Brain microvascular endothelial cell (primary cell): ENCODE measurements at regions not wholly inside any gene's neighbourhood (a gene's known extent, or its start where the extent isn't known, plus 50 kb on each side); places are given as distances from the start of the nearest gene placed in this dataset.

ENCODE experiments used
- DNase-seq: peaks from one replicate; pipeline ENCODE4 v3.0.0-alpha.2; 2020
- H3K27ac ChIP-seq: fragments of 250-450 bp; sonication (Bioruptor Pico); 2 replicates; pipeline ENCODE4 v1.5.1; 2020; ENCODE audit warnings: mild to moderate bottlenecking, moderate library complexity
- H3K27me3 ChIP-seq: fragments of 250-450 bp; sonication (Bioruptor Pico); replicated peaks from 2 replicates; pipeline ENCODE4 v1.5.1; 2020; ENCODE audit warnings: mild to moderate bottlenecking
- H3K36me3 ChIP-seq: fragments of 250-450 bp; sonication (Bioruptor Pico); replicated peaks from 2 replicates; pipeline ENCODE4 v1.5.1; 2020; ENCODE audit warnings: mild to moderate bottlenecking
- H3K4me3 ChIP-seq: 2 replicates; pipeline ENCODE4 v1.5.1; 2011; ENCODE audit warnings: low read depth, mild to moderate bottlenecking, control low read depth, low read length, moderate library complexity
- in situ Hi-C: cut with HindIII; loops from 2 replicates; pipeline ENCODE4 v1.10.0; 2017; ENCODE audit warnings: low sequenced_read_pairs, low pct_ligation_motif_present
- TF ChIP-seq, protein P1 (sequence below): IDR thresholded peaks from 2 replicates; pipeline ENCODE4 v1.5.1; 2011; ENCODE audit warnings: low read depth, mild to moderate bottlenecking, moderate library complexity, low read length, control low read depth, inconsistent platforms; ENCODE audit errors: missing control alignments

DNA sequence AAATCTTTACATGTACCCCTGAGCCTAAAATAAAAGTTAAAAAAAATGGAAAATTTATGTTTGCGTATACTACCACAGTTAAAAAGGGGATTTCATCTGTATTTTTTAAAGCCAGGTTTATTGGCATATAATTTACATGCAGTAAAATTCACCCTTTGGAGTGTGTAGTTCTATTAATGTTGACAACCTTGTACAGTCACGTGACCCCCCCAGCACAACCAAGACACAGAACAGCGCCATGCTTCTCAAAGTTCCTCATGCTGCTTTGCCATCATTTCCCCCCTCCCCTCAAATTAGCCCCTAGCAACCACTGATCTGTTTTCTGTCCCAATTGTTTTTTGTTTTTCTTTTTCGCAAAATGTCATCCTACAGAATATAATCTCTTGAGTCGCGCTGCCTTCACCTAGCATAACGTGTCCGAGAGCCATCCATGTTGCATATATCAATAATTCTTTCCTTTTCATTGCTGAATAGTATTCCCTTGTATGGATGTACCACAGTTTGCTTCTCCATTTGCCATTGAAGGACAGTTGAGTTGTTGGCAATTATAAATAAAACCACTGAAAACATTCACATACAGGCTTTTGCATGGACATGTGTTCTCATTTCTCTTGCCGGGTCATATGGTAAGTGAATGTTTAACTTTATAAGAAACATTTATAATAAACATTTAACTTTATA is 105.3 kb downstream of the LHX2 start:
- no peak overlapping the region for H3K27ac ChIP-seq
- no peaks in the 10 kb centered on the region for H3K36me3 ChIP-seq
- peaks cover 2% of the 10 kb centered on the region for H3K27me3 ChIP-seq
- in situ Hi-C loops, result no loop called here
- H3K4me3 ChIP-seq, result no peak overlapping the region
- TF ChIP-seq, protein P1, sequence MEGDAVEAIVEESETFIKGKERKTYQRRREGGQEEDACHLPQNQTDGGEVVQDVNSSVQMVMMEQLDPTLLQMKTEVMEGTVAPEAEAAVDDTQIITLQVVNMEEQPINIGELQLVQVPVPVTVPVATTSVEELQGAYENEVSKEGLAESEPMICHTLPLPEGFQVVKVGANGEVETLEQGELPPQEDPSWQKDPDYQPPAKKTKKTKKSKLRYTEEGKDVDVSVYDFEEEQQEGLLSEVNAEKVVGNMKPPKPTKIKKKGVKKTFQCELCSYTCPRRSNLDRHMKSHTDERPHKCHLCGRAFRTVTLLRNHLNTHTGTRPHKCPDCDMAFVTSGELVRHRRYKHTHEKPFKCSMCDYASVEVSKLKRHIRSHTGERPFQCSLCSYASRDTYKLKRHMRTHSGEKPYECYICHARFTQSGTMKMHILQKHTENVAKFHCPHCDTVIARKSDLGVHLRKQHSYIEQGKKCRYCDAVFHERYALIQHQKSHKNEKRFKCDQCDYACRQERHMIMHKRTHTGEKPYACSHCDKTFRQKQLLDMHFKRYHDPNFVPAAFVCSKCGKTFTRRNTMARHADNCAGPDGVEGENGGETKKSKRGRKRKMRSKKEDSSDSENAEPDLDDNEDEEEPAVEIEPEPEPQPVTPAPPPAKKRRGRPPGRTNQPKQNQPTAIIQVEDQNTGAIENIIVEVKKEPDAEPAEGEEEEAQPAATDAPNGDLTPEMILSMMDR, result no peak
- DNase-seq, result no peak

DNA sequence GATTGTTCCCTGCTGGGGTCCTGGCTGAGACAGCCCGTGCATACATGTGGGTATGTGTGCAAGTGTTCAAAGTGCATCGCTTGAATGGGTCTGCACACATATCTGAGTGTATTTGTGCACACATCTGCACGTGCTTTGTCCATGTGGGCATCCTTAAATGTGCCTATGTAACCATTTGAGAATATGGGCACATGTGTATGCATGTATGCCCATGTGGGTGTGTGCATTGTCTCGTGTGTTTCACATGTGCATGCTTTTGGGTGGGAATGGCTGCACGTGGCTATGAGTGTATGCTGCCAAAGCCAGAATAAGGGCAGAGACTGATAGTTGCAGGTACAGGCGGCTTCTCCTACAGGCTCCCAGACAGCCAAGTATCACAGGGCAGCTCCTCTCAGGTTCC is 107.3 kb downstream of the LHX2 start:
- Histone ChIP-seq H3K36me3 (no peaks in the 10 kb centered on the region), H3K4me3 (no peak overlapping the region), H3K27me3 (peaks cover 3% of the 10 kb centered on the region), H3K27ac (no peak overlapping the region)
- TF ChIP-seq, protein P1, result no peak
- in situ Hi-C loops, result no loop called here
- DNase-seq, result no peak

DNA sequence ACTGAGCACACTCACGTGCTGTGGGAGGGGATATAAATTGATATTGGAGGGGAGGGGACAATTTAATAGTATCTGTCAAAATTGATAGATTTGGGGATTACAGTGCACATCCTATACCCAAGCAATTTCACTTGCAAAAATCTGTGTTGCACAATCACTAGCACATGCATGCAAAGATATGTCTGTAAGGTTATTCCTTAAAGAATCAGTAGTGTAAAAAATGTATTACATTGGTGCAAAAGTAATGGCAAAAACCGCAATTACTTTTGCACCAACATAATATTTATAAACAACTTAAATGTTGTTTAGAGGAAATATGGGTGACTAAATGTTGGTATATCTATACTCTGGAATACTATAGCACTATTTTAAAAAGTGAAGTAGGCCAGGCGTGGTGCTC is 108.7 kb downstream of the LHX2 start:
- in situ Hi-C loops, result no loop called here
- no peak overlapping the region for H3K4me3 ChIP-seq
- TF ChIP-seq, protein P1, result no peak
- peaks cover 5% of the 10 kb centered on the region for H3K27me3 ChIP-seq
- H3K27ac ChIP-seq, result no peak overlapping the region
- no peaks in the 10 kb centered on the region for H3K36me3 ChIP-seq
- DNase-seq, result no peak

DNA sequence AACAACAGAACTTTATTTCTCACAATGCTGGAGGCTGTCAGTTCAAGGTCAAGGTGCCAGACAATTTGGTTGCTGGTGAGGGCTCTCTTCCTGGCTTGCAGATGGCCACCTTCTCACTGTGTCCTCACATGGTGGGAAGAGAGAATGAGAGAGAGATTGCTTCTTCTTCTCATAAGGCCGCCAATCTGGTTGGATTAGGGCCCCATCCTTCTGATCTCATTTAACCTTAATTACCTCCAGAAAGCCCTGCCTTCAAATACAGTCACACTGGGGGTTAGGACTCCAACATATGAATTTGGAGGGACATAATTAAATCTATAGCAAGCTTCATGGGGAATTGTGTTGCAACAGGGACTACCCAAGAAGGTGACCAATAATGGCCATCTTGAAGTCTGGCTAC is 110.2 kb downstream of the LHX2 start:
- Histone ChIP-seq H3K27ac (no peak overlapping the region), H3K36me3 (no peaks in the 10 kb centered on the region), H3K27me3 (peaks cover 13% of the 10 kb centered on the region), H3K4me3 (no peak overlapping the region)
- in situ Hi-C loops, result no loop called here
- TF ChIP-seq, protein P1, result no peak
- no peak for DNase-seq

DNA sequence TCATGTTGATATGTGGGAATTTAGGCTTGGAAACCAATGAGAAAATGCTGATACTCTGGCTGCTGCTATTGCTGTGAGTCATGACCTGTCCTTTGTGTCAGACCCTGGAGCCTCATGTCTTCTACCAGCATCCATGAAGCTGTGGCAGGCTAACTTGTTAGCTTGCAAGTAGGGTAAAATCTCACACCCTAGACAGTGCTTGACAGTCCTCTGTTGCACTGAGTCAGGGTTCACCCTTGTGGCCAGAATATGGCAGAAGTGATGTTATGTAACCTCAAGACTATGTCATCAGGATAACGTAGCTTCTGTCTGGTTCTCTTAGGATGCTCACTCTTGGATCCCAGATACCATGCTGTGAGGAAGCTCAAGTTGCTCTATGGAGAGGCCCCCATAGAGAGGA is 110.8 kb downstream of the LHX2 start:
- Histone ChIP-seq H3K4me3 (no peak overlapping the region), H3K27me3 (peaks cover 13% of the 10 kb centered on the region), H3K27ac (no peak overlapping the region), H3K36me3 (no peaks in the 10 kb centered on the region)
- TF ChIP-seq, protein P1, result no peak
- in situ Hi-C loops, result no loop called here
- DNase-seq, result no peak
